Spleen (tissue), 7 donors: ENCODE measurements at regions not wholly inside any gene's neighbourhood (a gene's known extent, or its start where the extent isn't known, plus 50 kb on each side); places are given as distances from the start of the nearest gene placed in this dataset.

Experiments
- CTCF ChIP-seq, 11 experiments: fragments of 200-600 bp in 7 of 11; fragments of 450-650 bp in 4 of 11; sonication (generic) in 4 of 11; IDR thresholded peaks in 8 of 11; conservative IDR thresholded peaks in 3 of 11; 1 replicate in 7 of 11; 2 replicates in 4 of 11; pipeline versions ENCODE4 v1.4.0 to v1.8.0; 2016 to 2021; ENCODE audit warnings: antibody characterized with exemption in 11 of 11, inconsistent platforms in 4 of 11, mild to moderate bottlenecking in 1 of 11
- POLR2A ChIP-seq, 3 donors: fragments of 450-650 bp; IDR thresholded peaks; one replicate each; pipeline ENCODE4 v1.5.1; 2017; ENCODE audit warnings: antibody characterized with exemption in 3 of 3, mild to moderate bottlenecking in 1 of 3
- donor health status: DM: no; HTN: no; CAD: no; lungs with moderate emphysema.
- donor health status: DM: no; HTN: no; CAD: no.
- donor health status: DM: no; HTN: no; CAD: no.

- TF ChIP-seq CTCF (IDR thresholded peaks at IDR 0.05 in 8 of 11, conservative IDR thresholded peaks at IDR 0.05 in 3 of 11) (no peak), POLR2A (IDR thresholded peaks at IDR 0.05) (no peak)
Measured at GRCh38 chr15:61780278-61780980, 279.8 kb downstream of the VPS13C start.
